Caco-2 (cell line): ENCODE measurements at regions not wholly inside any gene's neighbourhood (a gene's known extent, or its start where the extent isn't known, plus 50 kb on each side); places are given as distances from the start of the nearest gene placed in this dataset.

ENCODE experiments used
- BruUV-seq: library from RNA; stranded (reverse); fragments of 400-500 nt; replicated peaks from 2 replicates; lab custom pipeline; 2021; lab: Mats Ljungman, UMichigan
- CTCF ChIA-PET: fragments of 300-600 bp; sonication (Branson Sonifier 250); formaldehyde crosslinking; loops from one replicate; lab custom pipeline; 2022; ENCODE audit warnings: antibody characterized with exemption; lab: Charles Lee
- POLR2A ChIA-PET: fragments of 300-600 bp; sonication (Branson Sonifier 250); formaldehyde crosslinking; loops from one replicate; lab custom pipeline; 2022; ENCODE audit warnings: antibody characterized with exemption; lab: Charles Lee
- DNase-seq, 2 experiments: peaks; one replicate each; pipeline versions ENCODE4 v3.0.0 to v3.0.0-alpha.2; 2020 to 2022
- H3K27me3 ChIP-seq: replicated peaks from 2 replicates; pipeline ENCODE4 v1.6.0; 2011; ENCODE audit warnings: low read length; ENCODE audit not compliant: control insufficient read depth, insufficient read depth
- H3K36me3 ChIP-seq: 2 replicates; pipeline ENCODE4 v1.5.1; 2011; ENCODE audit warnings: low read length; ENCODE audit not compliant: control insufficient read depth, insufficient read depth
- H3K4me1 ChIP-seq: fragments of 250-450 bp; sonication (Bioruptor Pico); 2 replicates; pipeline ENCODE4 v1.5.1; 2020; ENCODE audit warnings: mild to moderate bottlenecking
- H3K4me3 ChIP-seq: 2 replicates; pipeline ENCODE4 v1.5.1; 2011; ENCODE audit warnings: low read depth, mild to moderate bottlenecking, control low read depth, low read length
- H3K9me3 ChIP-seq: fragments of 250-450 bp; sonication (Bioruptor Pico); 2 replicates; pipeline ENCODE4 v1.5.1; 2020; ENCODE audit warnings: mild to moderate bottlenecking, moderate library complexity
- H3K27ac Mint-ChIP-seq: one replicate; pipeline ENCODE4 v1.8.0; 2022; ENCODE audit warnings: mixed read lengths; ENCODE audit not compliant: unreplicated experiment
- H3K27me3 Mint-ChIP-seq: one replicate; pipeline ENCODE4 v1.8.0; 2022; ENCODE audit warnings: mixed read lengths; ENCODE audit not compliant: insufficient read depth, unreplicated experiment
- H3K36me3 Mint-ChIP-seq: one replicate; pipeline ENCODE4 v1.8.0; 2022; ENCODE audit warnings: mild to moderate bottlenecking, mixed read lengths; ENCODE audit not compliant: insufficient read depth, unreplicated experiment
- H3K4me1 Mint-ChIP-seq: one replicate; pipeline ENCODE4 v1.8.0; 2022; ENCODE audit warnings: low read depth, mixed read lengths; ENCODE audit not compliant: unreplicated experiment
- H3K4me3 Mint-ChIP-seq: one replicate; pipeline ENCODE4 v1.8.0; 2022; ENCODE audit warnings: mild to moderate bottlenecking, moderate library complexity, mixed read lengths; ENCODE audit not compliant: unreplicated experiment
- H3K9me3 Mint-ChIP-seq: one replicate; pipeline ENCODE4 v1.8.0; 2022; ENCODE audit warnings: mixed read lengths; ENCODE audit not compliant: unreplicated experiment
- CTCF ChIP-seq, 2 experiments: fragments of 200-600 bp in 1 of 2; IDR thresholded peaks; 1 replicate in 1 of 2; 2 replicates in 1 of 2; pipeline versions ENCODE4 v1.5.1 to v1.8.0; 2011 to 2022; ENCODE audit warnings: antibody characterized with exemption in 1 of 2, control low read depth in 1 of 2, inconsistent platforms in 1 of 2, low read depth in 1 of 2, low read length in 1 of 2, mild to moderate bottlenecking in 1 of 2, moderate library complexity in 1 of 2; ENCODE audit not compliant: insufficient read depth in 1 of 2, severe bottlenecking in 1 of 2, unreplicated experiment in 1 of 2
- intact Hi-C: fragments of 100-400 bp; cut with micrococcal nuclease; formaldehyde crosslinking; loops from one replicate; pipeline ENCODE4 v1.10.0; 2022; ENCODE audit not compliant: unreplicated experiment

GRCh38 chr3:5583920-5584319 lies 396.4 kb downstream of the EDEM1 start:
- no TSS peak for BruUV-seq
- intact Hi-C loops = loop anchor here (10.0 kb wide), 1 partner anchor 151 kb away; no protein-coding TSS in a partner anchor
- Histone ChIP-seq H3K4me1 (no peaks in the 10 kb centered on the region), H3K27me3 (no peaks in the 10 kb centered on the region; the same call in 1 of the 2 replicates), H3K36me3 (no peaks in the 10 kb centered on the region), H3K9me3 (no peaks in the 10 kb centered on the region), H3K4me3 (no peak overlapping the region)
- ChIA-PET CTCF (no interaction called here), POLR2A (no interaction called here)
- H3K27ac Mint-ChIP-seq = no peak overlapping the region
- no peak for TF ChIP-seq CTCF (IDR thresholded peaks at IDR 0.05; ENCODE audit: insufficient read depth in 1 of 2, low read depth in 1 of 2, low read length in 1 of 2, severe bottlenecking in 1 of 2, unreplicated experiment in 1 of 2)
- no peak for DNase-seq
- H3K27me3 Mint-ChIP-seq = no peaks in the 10 kb centered on the region
- peaks cover 9% of the 10 kb centered on the region for H3K9me3 Mint-ChIP-seq
- no peaks in the 10 kb centered on the region for H3K36me3 Mint-ChIP-seq
- no peaks in the 10 kb centered on the region for H3K4me1 Mint-ChIP-seq
- no peak overlapping the region for H3K4me3 Mint-ChIP-seq

- no peaks in the 10 kb centered on the region; the same call in 1 of the 2 replicates for H3K27me3 ChIP-seq
- TF ChIP-seq CTCF (IDR thresholded peaks at IDR 0.05; ENCODE audit: insufficient read depth in 1 of 2, low read depth in 1 of 2, low read length in 1 of 2, severe bottlenecking in 1 of 2, unreplicated experiment in 1 of 2) = no peak
- no peaks in the 10 kb centered on the region for H3K4me1 ChIP-seq
- Mint-ChIP-seq H3K36me3 (no peaks in the 10 kb centered on the region), H3K27me3 (no peaks in the 10 kb centered on the region), H3K4me3 (no peak overlapping the region), H3K9me3 (peaks cover 9% of the 10 kb centered on the region), H3K4me1 (no peaks in the 10 kb centered on the region), H3K27ac (no peak overlapping the region)
- DNase-seq = no peak
- CTCF ChIA-PET = no interaction called here
- BruUV-seq = no TSS peak
- no peak overlapping the region for H3K4me3 ChIP-seq
- intact Hi-C loops = loop anchor here (10.0 kb wide), 1 partner anchor 150 kb away; no protein-coding TSS in a partner anchor
- H3K9me3 ChIP-seq = no peaks in the 10 kb centered on the region
- H3K36me3 ChIP-seq = no peaks in the 10 kb centered on the region
- POLR2A ChIA-PET = no interaction called here
Measured at GRCh38 chr3:5585085-5585484, 397.6 kb downstream of the EDEM1 start.

- POLR2A ChIA-PET = no interaction called here
Measured at GRCh38 chr3:5606884-5607472, 419.5 kb downstream of the EDEM1 start.

More at GRCh38 chr3:5606884-5607472, 419.5 kb downstream of the EDEM1 start:
- no peaks in the 10 kb centered on the region for H3K36me3 ChIP-seq
- no peak for DNase-seq
- H3K4me1 Mint-ChIP-seq = no peaks in the 10 kb centered on the region
- H3K27me3 Mint-ChIP-seq = peaks cover 5% of the 10 kb centered on the region
- no peaks in the 10 kb centered on the region for H3K36me3 Mint-ChIP-seq
- H3K4me3 Mint-ChIP-seq = no peak overlapping the region
- H3K27me3 ChIP-seq = no peaks in the 10 kb centered on the region
- CTCF ChIA-PET = no interaction called here
- H3K4me3 ChIP-seq = no peak overlapping the region
- intact Hi-C loops = loop anchor here (1.0 kb wide), 1 partner anchor 302 kb away; no protein-coding TSS in a partner anchor
- TF ChIP-seq CTCF (IDR thresholded peaks at IDR 0.05; ENCODE audit: insufficient read depth in 1 of 2, low read depth in 1 of 2, low read length in 1 of 2, severe bottlenecking in 1 of 2, unreplicated experiment in 1 of 2) = no peak
- no peaks in the 10 kb centered on the region for H3K9me3 Mint-ChIP-seq
- no peaks in the 10 kb centered on the region for H3K4me1 ChIP-seq
- no peak overlapping the region for H3K27ac Mint-ChIP-seq
- H3K9me3 ChIP-seq = no peaks in the 10 kb centered on the region
- no TSS peak for BruUV-seq
